ENCODE measurements at regions not wholly inside any gene's neighbourhood (a gene's known extent, or its start where the extent isn't known, plus 50 kb on each side); places are given as distances from the start of the nearest gene placed in this dataset.
A peak's percentile ranks its signal among the peaks of the same experiment; 100 is the strongest.

DNA sequence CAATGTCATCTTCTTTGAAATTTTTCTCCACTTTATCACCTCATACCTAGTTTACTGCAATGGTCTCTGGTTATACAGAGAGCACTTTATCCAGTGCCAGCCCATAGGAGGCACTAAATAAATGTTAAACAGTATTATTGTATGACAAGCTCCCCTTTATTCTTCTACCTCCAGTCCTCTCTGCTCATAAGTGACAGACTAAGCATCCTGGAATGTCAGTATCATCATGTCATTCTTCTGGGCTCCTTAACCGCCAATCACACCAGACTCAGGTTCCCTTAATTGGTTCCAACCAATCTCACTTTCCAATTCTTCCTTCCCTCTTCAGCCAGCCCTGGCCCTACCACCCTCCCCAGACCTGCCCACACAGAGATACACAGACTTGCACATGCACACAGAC lies 93.1 kb downstream of the RPL27A start:
- H3K27ac ChIP-seq, result 0 out of 2 replicates have a peak overlapping the region, but pooled peaks have one; percentile 8
- TF ChIP-seq, protein P1, sequence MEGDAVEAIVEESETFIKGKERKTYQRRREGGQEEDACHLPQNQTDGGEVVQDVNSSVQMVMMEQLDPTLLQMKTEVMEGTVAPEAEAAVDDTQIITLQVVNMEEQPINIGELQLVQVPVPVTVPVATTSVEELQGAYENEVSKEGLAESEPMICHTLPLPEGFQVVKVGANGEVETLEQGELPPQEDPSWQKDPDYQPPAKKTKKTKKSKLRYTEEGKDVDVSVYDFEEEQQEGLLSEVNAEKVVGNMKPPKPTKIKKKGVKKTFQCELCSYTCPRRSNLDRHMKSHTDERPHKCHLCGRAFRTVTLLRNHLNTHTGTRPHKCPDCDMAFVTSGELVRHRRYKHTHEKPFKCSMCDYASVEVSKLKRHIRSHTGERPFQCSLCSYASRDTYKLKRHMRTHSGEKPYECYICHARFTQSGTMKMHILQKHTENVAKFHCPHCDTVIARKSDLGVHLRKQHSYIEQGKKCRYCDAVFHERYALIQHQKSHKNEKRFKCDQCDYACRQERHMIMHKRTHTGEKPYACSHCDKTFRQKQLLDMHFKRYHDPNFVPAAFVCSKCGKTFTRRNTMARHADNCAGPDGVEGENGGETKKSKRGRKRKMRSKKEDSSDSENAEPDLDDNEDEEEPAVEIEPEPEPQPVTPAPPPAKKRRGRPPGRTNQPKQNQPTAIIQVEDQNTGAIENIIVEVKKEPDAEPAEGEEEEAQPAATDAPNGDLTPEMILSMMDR (conservative IDR thresholded peaks at IDR 0.05; ENCODE audit: low read depth), result no peak
- ChIA-PET POLR2A (ENCODE audit: low non-redundant PET) (no interaction called here), CTCF (no interaction called here)
- DNase-seq (ENCODE audit: low spot score), result no peak

DNA sequence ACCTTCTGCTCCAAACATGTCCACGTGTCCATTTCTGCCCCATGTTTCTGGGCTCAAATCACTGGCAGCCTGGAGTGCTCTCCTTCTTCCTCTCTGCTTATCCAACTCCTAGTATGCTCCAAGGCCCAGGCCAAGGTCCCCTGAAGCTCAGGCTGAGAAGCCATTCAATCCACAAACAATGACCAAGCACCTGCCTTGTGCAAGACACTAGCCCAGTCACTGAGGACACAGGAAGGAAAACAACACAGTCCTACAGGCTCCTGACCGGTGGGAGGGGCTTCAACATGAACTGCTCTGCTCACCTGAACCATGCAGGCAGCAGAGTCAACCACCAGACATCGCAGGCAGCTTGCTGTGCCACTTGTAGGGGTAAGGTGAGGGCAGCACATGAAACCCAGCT lies 93.6 kb downstream of the RPL27A start:
- TF ChIP-seq, protein P1 (conservative IDR thresholded peaks at IDR 0.05; ENCODE audit: low read depth), result no peak
- ChIA-PET CTCF (no interaction called here), POLR2A (ENCODE audit: low non-redundant PET) (no interaction called here)
- H3K27ac ChIP-seq, result peak overlapping the region; percentile 8; the same call in 1 of the 2 replicates
- DNase-seq (ENCODE audit: low spot score), result no peak

GRCh38 chr11:8777907-8778767 lies 95.5 kb downstream of the RPL27A start:
- TF ChIP-seq, protein P1 (conservative IDR thresholded peaks at IDR 0.05; ENCODE audit: low read depth), result no peak
- ChIA-PET CTCF (interaction anchor here (0.6 kb wide), 2 partner anchors 10 to 137 kb away, joined by 3 read pairs; no protein-coding TSS in a partner anchor), POLR2A (ENCODE audit: low non-redundant PET) (no interaction called here)
- peak overlapping the region; percentile 33 for H3K27ac ChIP-seq
- DNase-seq (ENCODE audit: low spot score), result no peak

GRCh38 chr11:8779107-8779506 lies 96.5 kb downstream of the RPL27A start:
- H3K27ac ChIP-seq, result no peak overlapping the region
- ChIA-PET CTCF (no interaction called here), POLR2A (ENCODE audit: low non-redundant PET) (no interaction called here)
- DNase-seq (ENCODE audit: low spot score), result no peak
- TF ChIP-seq, protein P1 (conservative IDR thresholded peaks at IDR 0.05; ENCODE audit: low read depth), result no peak

GRCh38 chr11:8779732-8780131 lies 97.1 kb downstream of the RPL27A start:
- ChIA-PET POLR2A (ENCODE audit: low non-redundant PET) (no interaction called here), CTCF (no interaction called here)
- no peak for DNase-seq (ENCODE audit: low spot score)
- H3K27ac ChIP-seq, result no peak overlapping the region
- TF ChIP-seq, protein P1 (conservative IDR thresholded peaks at IDR 0.05; ENCODE audit: low read depth), result no peak

DNA sequence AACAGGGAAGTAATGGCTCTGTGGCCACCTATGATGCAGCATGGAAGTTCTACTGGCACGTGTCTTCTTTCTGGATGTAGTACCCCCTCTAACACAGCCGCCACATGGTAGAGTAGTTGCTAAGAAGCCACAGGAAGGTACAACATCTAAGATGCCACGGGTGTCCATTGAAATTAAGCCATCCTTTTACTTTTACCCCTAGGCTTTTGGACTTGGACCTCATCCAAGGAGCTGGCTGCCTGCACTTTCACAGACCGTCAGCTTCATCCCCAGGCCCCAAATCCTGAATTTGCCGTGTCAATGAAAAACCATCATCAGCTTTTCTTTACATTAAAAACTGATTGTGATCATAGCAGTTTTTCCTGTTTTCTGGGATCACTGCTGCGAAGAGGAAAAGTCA lies 102.4 kb downstream of the RPL27A start:
- ChIA-PET CTCF (interaction anchor here (0.6 kb wide), 1 partner anchor 8 kb away, joined by 3 read pairs; no protein-coding TSS in a partner anchor), POLR2A (ENCODE audit: low non-redundant PET) (no interaction called here)
- TF ChIP-seq, protein P1 (conservative IDR thresholded peaks at IDR 0.05; ENCODE audit: low read depth), result no peak
- DNase-seq (ENCODE audit: low spot score), result no peak
- H3K27ac ChIP-seq, result no peak overlapping the region

Data from RWPE1 (cell line).